ENCODE measurements at regions not wholly inside any gene's neighbourhood (a gene's known extent, or its start where the extent isn't known, plus 50 kb on each side); places are given as distances from the start of the nearest gene placed in this dataset.

DNA sequence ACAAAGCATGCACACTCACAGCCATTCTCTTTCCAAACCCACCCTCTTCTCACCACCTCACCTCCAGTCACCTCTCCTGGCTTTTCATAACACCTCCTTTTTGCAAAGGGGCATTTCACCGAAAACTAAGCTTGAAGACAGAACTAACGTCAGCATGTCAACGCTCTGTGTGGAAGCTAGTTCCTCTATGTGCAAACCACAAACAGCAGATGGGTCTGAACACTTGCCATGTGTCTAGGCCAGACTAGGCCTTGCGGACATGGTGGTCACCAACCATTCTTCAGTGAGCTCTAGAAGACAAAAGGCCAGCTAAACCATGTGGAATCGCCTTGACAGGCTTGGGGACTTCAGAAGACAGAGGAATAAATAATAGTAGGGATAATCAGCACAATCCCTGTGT lies 148.5 kb downstream of the TXNL1 start:
- TF ChIP-seq, protein P1, sequence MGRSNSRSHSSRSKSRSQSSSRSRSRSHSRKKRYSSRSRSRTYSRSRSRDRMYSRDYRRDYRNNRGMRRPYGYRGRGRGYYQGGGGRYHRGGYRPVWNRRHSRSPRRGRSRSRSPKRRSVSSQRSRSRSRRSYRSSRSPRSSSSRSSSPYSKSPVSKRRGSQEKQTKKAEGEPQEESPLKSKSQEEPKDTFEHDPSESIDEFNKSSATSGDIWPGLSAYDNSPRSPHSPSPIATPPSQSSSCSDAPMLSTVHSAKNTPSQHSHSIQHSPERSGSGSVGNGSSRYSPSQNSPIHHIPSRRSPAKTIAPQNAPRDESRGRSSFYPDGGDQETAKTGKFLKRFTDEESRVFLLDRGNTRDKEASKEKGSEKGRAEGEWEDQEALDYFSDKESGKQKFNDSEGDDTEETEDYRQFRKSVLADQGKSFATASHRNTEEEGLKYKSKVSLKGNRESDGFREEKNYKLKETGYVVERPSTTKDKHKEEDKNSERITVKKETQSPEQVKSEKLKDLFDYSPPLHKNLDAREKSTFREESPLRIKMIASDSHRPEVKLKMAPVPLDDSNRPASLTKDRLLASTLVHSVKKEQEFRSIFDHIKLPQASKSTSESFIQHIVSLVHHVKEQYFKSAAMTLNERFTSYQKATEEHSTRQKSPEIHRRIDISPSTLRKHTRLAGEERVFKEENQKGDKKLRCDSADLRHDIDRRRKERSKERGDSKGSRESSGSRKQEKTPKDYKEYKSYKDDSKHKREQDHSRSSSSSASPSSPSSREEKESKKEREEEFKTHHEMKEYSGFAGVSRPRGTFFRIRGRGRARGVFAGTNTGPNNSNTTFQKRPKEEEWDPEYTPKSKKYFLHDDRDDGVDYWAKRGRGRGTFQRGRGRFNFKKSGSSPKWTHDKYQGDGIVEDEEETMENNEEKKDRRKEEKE (IDR thresholded peaks at IDR 0.05; ENCODE audit: borderline replicate concordance in 1 of 2, control insufficient read depth in 1 of 2, low read depth in 2 of 2, low read length in 1 of 2) = no peak
- TF ChIP-seq, protein P2, sequence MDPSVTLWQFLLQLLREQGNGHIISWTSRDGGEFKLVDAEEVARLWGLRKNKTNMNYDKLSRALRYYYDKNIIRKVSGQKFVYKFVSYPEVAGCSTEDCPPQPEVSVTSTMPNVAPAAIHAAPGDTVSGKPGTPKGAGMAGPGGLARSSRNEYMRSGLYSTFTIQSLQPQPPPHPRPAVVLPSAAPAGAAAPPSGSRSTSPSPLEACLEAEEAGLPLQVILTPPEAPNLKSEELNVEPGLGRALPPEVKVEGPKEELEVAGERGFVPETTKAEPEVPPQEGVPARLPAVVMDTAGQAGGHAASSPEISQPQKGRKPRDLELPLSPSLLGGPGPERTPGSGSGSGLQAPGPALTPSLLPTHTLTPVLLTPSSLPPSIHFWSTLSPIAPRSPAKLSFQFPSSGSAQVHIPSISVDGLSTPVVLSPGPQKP (CRISPR knock-in tag; IDR thresholded peaks at IDR 0.05) = no peak
- no peak for TF ChIP-seq CTCF (IDR thresholded peaks at IDR 0.05 in 2 of 3, conservative IDR thresholded peaks at IDR 0.05 in 1 of 3; ENCODE audit: insufficient read depth in 2 of 3, low read depth in 1 of 3, low read length in 3 of 3)
- TF ChIP-seq MEF2D (tag; conservative IDR thresholded peaks at IDR 0.05; ENCODE audit: low read depth) = no peak
- no peak for TF ChIP-seq CBX3 (IDR thresholded peaks at IDR 0.05; ENCODE audit: borderline replicate concordance in 1 of 2, low read length in 2 of 2)
- TF ChIP-seq, protein P3, sequence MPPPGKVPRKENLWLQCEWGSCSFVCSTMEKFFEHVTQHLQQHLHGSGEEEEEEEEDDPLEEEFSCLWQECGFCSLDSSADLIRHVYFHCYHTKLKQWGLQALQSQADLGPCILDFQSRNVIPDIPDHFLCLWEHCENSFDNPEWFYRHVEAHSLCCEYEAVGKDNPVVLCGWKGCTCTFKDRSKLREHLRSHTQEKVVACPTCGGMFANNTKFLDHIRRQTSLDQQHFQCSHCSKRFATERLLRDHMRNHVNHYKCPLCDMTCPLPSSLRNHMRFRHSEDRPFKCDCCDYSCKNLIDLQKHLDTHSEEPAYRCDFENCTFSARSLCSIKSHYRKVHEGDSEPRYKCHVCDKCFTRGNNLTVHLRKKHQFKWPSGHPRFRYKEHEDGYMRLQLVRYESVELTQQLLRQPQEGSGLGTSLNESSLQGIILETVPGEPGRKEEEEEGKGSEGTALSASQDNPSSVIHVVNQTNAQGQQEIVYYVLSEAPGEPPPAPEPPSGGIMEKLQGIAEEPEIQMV (tag; conservative IDR thresholded peaks at IDR 0.05; ENCODE audit: low read depth) = no peak
- TF ChIP-seq CREB1 (IDR thresholded peaks at IDR 0.05) = no peak
- TF ChIP-seq CREB1 (CRISPR knock-in tag; IDR thresholded peaks at IDR 0.05) = no peak
- TF ChIP-seq TAF1 (IDR thresholded peaks at IDR 0.05; ENCODE audit: control insufficient read depth, extremely low read depth, insufficient read depth, low read length, severe bottlenecking) = no peak
